WTC11 (cell line): ENCODE measurements at regions not wholly inside any gene's neighbourhood (a gene's known extent, or its start where the extent isn't known, plus 50 kb on each side); places are given as distances from the start of the nearest gene placed in this dataset.

Experiments used
- ATAC-seq: fragments of 200-7000 bp; cut with Tn5 transposase; 2 replicates; pipeline ENCODE4 v1.10.0; 2021; ENCODE audit warnings: mild to moderate bottlenecking, moderate library complexity
- CTCF ChIA-PET: fragments of 300-600 bp; sonication (Branson Sonifier 250); formaldehyde crosslinking; loops from one replicate; lab custom pipeline; 2021; ENCODE audit warnings: antibody characterized with exemption; lab: Charles Lee
- POLR2A ChIA-PET: fragments of 350-600 bp; sonication (Branson Sonifier 250); formaldehyde crosslinking; loops from one replicate; lab custom pipeline; 2021; ENCODE audit warnings: antibody characterized with exemption; lab: Charles Lee
- DNase-seq: peaks from one replicate; pipeline ENCODE4 v3.0.0; 2021; ENCODE audit warnings: low spot score
- H3K27ac Mint-ChIP-seq: 2 replicates; pipeline ENCODE4 v1.8.0; 2021; ENCODE audit warnings: mixed read lengths
- H3K27me3 Mint-ChIP-seq: 2 replicates; pipeline ENCODE4 v1.8.0; 2021; ENCODE audit warnings: low read depth, mild to moderate bottlenecking, moderate library complexity, mixed read lengths
- H3K36me3 Mint-ChIP-seq: 2 replicates; pipeline ENCODE4 v1.8.0; 2021; ENCODE audit warnings: mixed read lengths
- H3K4me1 Mint-ChIP-seq: 2 replicates; pipeline ENCODE4 v1.8.0; 2022; ENCODE audit warnings: mixed read lengths
- H3K4me3 Mint-ChIP-seq: 2 replicates; pipeline ENCODE4 v1.8.0; 2021; ENCODE audit warnings: mild to moderate bottlenecking, moderate library complexity, mixed read lengths
- H3K9me3 Mint-ChIP-seq: 2 replicates; pipeline ENCODE4 v1.8.0; 2021; ENCODE audit warnings: mixed read lengths
- ARID4B ChIP-seq: sonication (generic); formaldehyde crosslinking; IDR thresholded peaks from 2 replicates; pipeline ENCODE4 v1.8.0; 2023; ENCODE audit warnings: missing genetic modification reagents, mild to moderate bottlenecking, borderline replicate concordance
- ATF2 ChIP-seq: sonication (generic); formaldehyde crosslinking; IDR thresholded peaks from 2 replicates; pipeline ENCODE4 v1.8.1; 2022; ENCODE audit warnings: low read depth, missing genetic modification reagents, borderline replicate concordance
- HMGA2 ChIP-seq: fragments of 250-450 bp; sonication (Bioruptor Pico); IDR thresholded peaks from 2 replicates; pipeline ENCODE4 v1.4.0; 2021; ENCODE audit warnings: mild to moderate bottlenecking, moderate library complexity
- HMGXB4 ChIP-seq: sonication (generic); formaldehyde crosslinking; IDR thresholded peaks from 2 replicates; pipeline ENCODE4 v1.8.1; 2023; ENCODE audit warnings: mild to moderate bottlenecking, moderate library complexity, missing genetic modification reagents
- IRF2 ChIP-seq: sonication (generic); formaldehyde crosslinking; IDR thresholded peaks from 2 replicates; pipeline ENCODE4 v1.8.0; 2022; ENCODE audit warnings: low read depth, missing genetic modification reagents, borderline replicate concordance
- MLX ChIP-seq: sonication (generic); formaldehyde crosslinking; IDR thresholded peaks from 2 replicates; pipeline ENCODE4 v1.8.1; 2023; ENCODE audit warnings: mild to moderate bottlenecking, missing genetic modification reagents, moderate library complexity
- MYBL2 ChIP-seq: sonication (generic); formaldehyde crosslinking; IDR thresholded peaks from 2 replicates; pipeline ENCODE4 v1.8.1; 2023; ENCODE audit warnings: mild to moderate bottlenecking, moderate library complexity, missing genetic modification reagents
- NFATC4 ChIP-seq: fragments of 250-450 bp; sonication (Bioruptor Pico); IDR thresholded peaks from 2 replicates; pipeline ENCODE4 v1.9.0; 2021; ENCODE audit warnings: mild to moderate bottlenecking
- OVOL2 ChIP-seq: fragments of 250-450 bp; sonication (Bioruptor Pico); IDR thresholded peaks from 2 replicates; pipeline ENCODE4 v1.9.0; 2021; ENCODE audit warnings: mild to moderate bottlenecking, borderline replicate concordance
- PRRX2 ChIP-seq: fragments of 250-450 bp; sonication (Bioruptor Pico); IDR thresholded peaks from 2 replicates; pipeline ENCODE4 v1.8.0; 2021; ENCODE audit warnings: mild to moderate bottlenecking
- SMAD3 ChIP-seq: sonication (generic); formaldehyde crosslinking; IDR thresholded peaks from 2 replicates; pipeline ENCODE4 v1.8.0; 2022; ENCODE audit warnings: missing genetic modification reagents, mild to moderate bottlenecking, borderline replicate concordance
- TCF7 ChIP-seq: sonication (generic); formaldehyde crosslinking; IDR thresholded peaks from 2 replicates; pipeline ENCODE4 v1.8.0; 2022; ENCODE audit warnings: mild to moderate bottlenecking, low read depth, missing genetic modification reagents, moderate library complexity
- TEAD1 ChIP-seq: sonication (generic); formaldehyde crosslinking; IDR thresholded peaks from 2 replicates; pipeline ENCODE4 v1.8.0; 2022; ENCODE audit warnings: mild to moderate bottlenecking, missing genetic modification reagents
- TEAD4 ChIP-seq: sonication (generic); formaldehyde crosslinking; IDR thresholded peaks from 2 replicates; pipeline ENCODE4 v1.8.0; 2022; ENCODE audit warnings: mild to moderate bottlenecking, missing genetic modification reagents
- ZMAT4 ChIP-seq: fragments of 250-450 bp; sonication (Bioruptor Pico); IDR thresholded peaks from 2 replicates; pipeline ENCODE4 v1.9.0; 2021; ENCODE audit warnings: mild to moderate bottlenecking
- ZNF219 ChIP-seq: sonication (generic); formaldehyde crosslinking; IDR thresholded peaks from 2 replicates; pipeline ENCODE4 v1.8.0; 2023; ENCODE audit warnings: missing genetic modification reagents, mild to moderate bottlenecking, borderline replicate concordance
- ZNF396 ChIP-seq: fragments of 250-450 bp; sonication (Bioruptor Pico); IDR thresholded peaks from 2 replicates; pipeline ENCODE4 v1.8.0; 2021; ENCODE audit warnings: mild to moderate bottlenecking, moderate library complexity, borderline replicate concordance
- ZNF416 ChIP-seq: fragments of 250-450 bp; sonication (Bioruptor Pico); IDR thresholded peaks from 2 replicates; pipeline ENCODE4 v1.9.0; 2021; ENCODE audit warnings: mild to moderate bottlenecking, inconsistent platforms
- ZNF532 ChIP-seq: fragments of 250-450 bp; sonication (Bioruptor Pico); IDR thresholded peaks from 2 replicates; pipeline ENCODE4 v1.9.0; 2021; ENCODE audit warnings: mild to moderate bottlenecking, borderline replicate concordance

- Mint-ChIP-seq H3K27ac (no peak overlapping the region), H3K4me1 (no peaks in the 10 kb centered on the region), H3K9me3 (peaks cover 29% of the 10 kb centered on the region), H3K36me3 (peaks cover 21% of the 10 kb centered on the region), H3K27me3 (peaks cover 8% of the 10 kb centered on the region; the same call in 1 of the 2 replicates), H3K4me3 (no peak overlapping the region)
- ATAC-seq (no peak), DNase-seq (no peak)
- ChIA-PET CTCF (no interaction called here), POLR2A (no interaction called here)
- TF ChIP-seq NFATC4 (CRISPR knock-in tag) = no peak
- TF ChIP-seq ZNF416 (CRISPR knock-in tag) = no peak
- no peak for TF ChIP-seq MLX
- TF ChIP-seq TCF7 (CRISPR knock-in tag) = no peak
Observed at GRCh38 chr15:91528801-91529200, 324.7 kb upstream of the SLCO3A1 start.

- CTCF ChIA-PET = no interaction called here
- H3K27ac Mint-ChIP-seq = no peak overlapping the region
- POLR2A ChIA-PET = no interaction called here
- ATAC-seq (no peak), DNase-seq (no peak)
- H3K4me3 Mint-ChIP-seq = no peak overlapping the region
- no peaks in the 10 kb centered on the region for H3K4me1 Mint-ChIP-seq
- H3K9me3 Mint-ChIP-seq = peaks cover 22% of the 10 kb centered on the region
- H3K27me3 Mint-ChIP-seq = peaks cover 2% of the 10 kb centered on the region; the same call in 1 of the 2 replicates
- TF ChIP-seq TEAD4 = no peak
- no peak for TF ChIP-seq MYBL2
- TF ChIP-seq OVOL2 = no peak
- no peak for TF ChIP-seq ZNF219
- TF ChIP-seq HMGA2 = no peak
- TF ChIP-seq ZNF396 (CRISPR knock-in tag) = no peak
- no peak for TF ChIP-seq ZMAT4 (CRISPR knock-in tag)
- no peak for TF ChIP-seq SMAD3 (CRISPR knock-in tag)
- TF ChIP-seq ATF2 (CRISPR knock-in tag) = no peak
- TF ChIP-seq ARID4B (CRISPR knock-in tag) = no peak
- TF ChIP-seq ZNF532 (CRISPR knock-in tag) = no peak
- TF ChIP-seq TCF7 (CRISPR knock-in tag) = no peak
- TF ChIP-seq IRF2 (CRISPR knock-in tag) = no peak
- TF ChIP-seq PRRX2 (CRISPR knock-in tag) = no peak
- no peak for TF ChIP-seq TEAD1 (CRISPR knock-in tag)
- TF ChIP-seq HMGXB4 (CRISPR knock-in tag) = no peak
- H3K36me3 Mint-ChIP-seq = peaks cover 15% of the 10 kb centered on the region
Observed at GRCh38 chr15:91529534-91529933, 324.0 kb upstream of the SLCO3A1 start.
